Body of pancreas (tissue), 4 donors: ENCODE measurements at regions not wholly inside any gene's neighbourhood (a gene's known extent, or its start where the extent isn't known, plus 50 kb on each side); places are given as distances from the start of the nearest gene placed in this dataset.
"Not testable (repeated sequence)": the region's sequence is repeated elsewhere in the genome, so short reads cannot be mapped to it uniquely, and the experiment has no call there.

ENCODE experiments used
- CTCF ChIP-seq, 7 experiments: fragments of 450-650 bp in 4 of 7; fragments of 200-600 bp in 3 of 7; sonication (generic) in 3 of 7; IDR thresholded peaks; one replicate each; pipeline ENCODE4 v1.5.1; 2016 to 2019; ENCODE audit warnings: antibody characterized with exemption in 7 of 7
- POLR2A ChIP-seq, 3 donors: fragments of 450-650 bp; IDR thresholded peaks; one replicate each; pipeline ENCODE4 v1.6.1; 2016; ENCODE audit warnings: antibody characterized with exemption in 3 of 3, mild to moderate bottlenecking in 2 of 3

DNA sequence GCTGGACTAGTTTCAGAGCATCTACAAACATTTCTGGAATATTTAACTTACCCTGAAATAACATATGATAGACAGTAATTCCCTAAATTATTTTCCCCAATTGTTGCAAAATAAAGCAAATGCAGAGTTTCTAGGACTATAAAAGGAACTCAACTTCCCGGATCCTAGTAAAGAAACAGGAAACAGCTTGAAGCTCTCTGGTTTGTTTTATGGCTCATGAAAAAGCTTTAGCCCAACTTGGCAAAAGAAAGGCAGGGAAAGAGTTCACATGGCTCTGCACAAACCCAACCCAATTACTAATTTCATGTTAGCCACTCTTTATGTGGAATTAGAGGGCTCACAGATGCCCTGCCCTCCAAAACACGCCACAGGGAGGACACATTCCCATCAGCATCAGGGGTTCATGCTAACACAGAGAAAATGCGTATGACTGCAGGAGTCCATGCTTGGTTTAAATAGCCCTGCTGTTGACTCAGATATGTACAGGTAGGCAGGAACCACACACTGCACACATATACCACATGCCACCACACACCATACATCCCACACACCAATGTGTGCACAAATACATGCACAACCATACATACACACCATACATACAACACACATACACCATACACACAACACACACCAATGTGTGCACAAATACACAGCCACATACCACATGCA is 81.2 kb upstream of the FBXO28 start:
- not testable (repeated sequence) for TF ChIP-seq CTCF, POLR2A (IDR thresholded peaks at IDR 0.05)
